Small intestine (tissue), 7 donors: ENCODE measurements at regions not wholly inside any gene's neighbourhood (a gene's known extent, or its start where the extent isn't known, plus 50 kb on each side); places are given as distances from the start of the nearest gene placed in this dataset.

Experiments used
- DNase-seq, 2 donors: peaks; one replicate each; pipeline versions ENCODE4 v3.0.0 to v3.0.0-alpha.2; 2013
- FAIRE-seq: peaks from 2 replicates; lab custom pipeline; 2012; peaks lifted over from hg19 to GRCh38; lab: Jason Lieb, UNC
- H3K27ac ChIP-seq, 3 donors: one replicate each; pipeline ENCODE4 v1.5.1; 2013; ENCODE audit warnings: low read length in 2 of 3, mild to moderate bottlenecking in 2 of 3, control low read depth in 1 of 3, inconsistent platforms in 1 of 3, low read depth in 1 of 3, moderate library complexity in 1 of 3
- H3K27me3 ChIP-seq, 3 donors: one replicate each; pipeline ENCODE4 v1.6.1; 2013; ENCODE audit warnings: low read length in 3 of 3, inconsistent platforms in 1 of 3; ENCODE audit not compliant: control insufficient read depth in 3 of 3, insufficient read depth in 3 of 3
- H3K36me3 ChIP-seq, 3 donors: one replicate each; pipeline ENCODE4 v1.6.1; 2013; ENCODE audit warnings: low read length in 3 of 3, inconsistent platforms in 1 of 3, low read depth in 1 of 3, mild to moderate bottlenecking in 1 of 3, moderate library complexity in 1 of 3; ENCODE audit not compliant: control insufficient read depth in 3 of 3, insufficient read depth in 2 of 3
- H3K4me1 ChIP-seq, 3 donors: one replicate each; pipeline ENCODE4 v1.6.1; 2013; ENCODE audit warnings: low read length in 2 of 3, inconsistent platforms in 1 of 3, low read depth in 1 of 3, mild to moderate bottlenecking in 1 of 3, moderate library complexity in 1 of 3; ENCODE audit not compliant: control insufficient read depth in 3 of 3, insufficient read depth in 2 of 3
- H3K4me3 ChIP-seq, 3 donors: one replicate each; pipeline ENCODE4 v1.5.1; 2013; ENCODE audit warnings: low read length in 3 of 3, control low read depth in 1 of 3, inconsistent platforms in 1 of 3, low read depth in 1 of 3, mild to moderate bottlenecking in 1 of 3, moderate library complexity in 1 of 3
- H3K9me3 ChIP-seq, 2 donors: one replicate each; pipeline ENCODE4 v1.6.1; 2013; ENCODE audit warnings: low read depth in 1 of 2, low read length in 1 of 2; ENCODE audit not compliant: control insufficient read depth in 2 of 2, insufficient read depth in 1 of 2
- WGBS, 3 donors: extraction: QIAGEN DNeasy Blood & Tissue Kit; methylation state at CpG; one replicate each; pipeline ENCODE4 v1.1.7; 2013; 5-methylcytosine and 5-hydroxymethylcytosine counted together
- donor health status: healthy with polysubstance abuse.
- donor health status: control.
- donor health status: control.
- donor health status: Bipolar disorder and iron deficiency.
- donor health status: healthy.

DNA sequence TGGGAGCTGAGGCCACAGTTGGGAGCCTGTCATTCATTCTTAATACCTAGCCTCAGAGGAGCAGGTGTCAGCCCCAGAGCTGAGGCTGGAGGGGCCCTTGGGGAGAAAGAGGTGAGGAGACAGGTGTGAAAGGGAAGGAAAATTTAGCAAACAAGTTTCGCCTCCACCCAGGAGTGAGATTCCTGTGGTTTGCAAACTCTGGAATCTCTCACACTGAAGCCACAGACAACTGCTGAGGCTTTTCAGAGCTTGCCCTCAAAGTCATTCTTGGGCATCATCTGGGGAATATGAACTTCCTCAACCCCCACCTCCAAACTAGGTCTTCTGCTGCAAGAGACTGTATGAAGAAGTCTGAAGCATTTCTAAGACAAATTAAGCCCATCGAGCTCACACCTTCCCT lies 589.5 kb upstream of the TBX3 start:
- Histone ChIP-seq H3K4me3 (no peak overlapping the region), H3K4me1 (no peaks in the 10 kb centered on the region), H3K27me3 (no peaks in the 10 kb centered on the region), H3K27ac (no peak overlapping the region), H3K9me3 (no peaks in the 10 kb centered on the region), H3K36me3 (no peaks in the 10 kb centered on the region)
- FAIRE-seq (no peak), DNase-seq (no peak)
- WGBS, 3 donors = 89 to 92% (median 90%) methylated on average over 2 of the region's 2 CpGs

DNA sequence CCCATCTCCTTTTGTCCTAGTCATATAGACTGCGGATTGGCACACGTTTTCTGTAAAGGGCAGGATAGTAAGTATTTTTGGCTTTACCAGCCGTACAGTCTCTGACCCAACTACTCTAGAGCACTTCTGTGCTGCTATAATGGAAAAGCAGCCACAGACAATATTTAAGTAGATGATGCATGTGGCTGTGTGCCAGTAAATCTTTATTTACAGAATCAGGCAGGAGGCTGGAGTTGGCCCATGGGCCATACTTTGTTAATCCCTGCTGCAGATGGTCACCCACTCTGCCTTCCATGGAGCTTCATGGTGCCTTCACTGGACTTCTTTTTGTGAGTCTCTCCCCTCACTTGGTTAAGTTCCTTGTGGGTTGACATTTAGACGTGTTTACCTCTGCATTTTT lies 584.5 kb upstream of the TBX3 start:
- DNase-seq (no peak), FAIRE-seq (no peak)
- 84 to 91% (median 91%) methylated on average over 4 of the region's 4 CpGs for WGBS, 3 donors
- Histone ChIP-seq H3K9me3 (no peaks in the 10 kb centered on the region), H3K4me1 (no peaks in the 10 kb centered on the region), H3K27ac (no peak overlapping the region), H3K27me3 (no peaks in the 10 kb centered on the region), H3K36me3 (no peaks in the 10 kb centered on the region), H3K4me3 (no peak overlapping the region)

DNA sequence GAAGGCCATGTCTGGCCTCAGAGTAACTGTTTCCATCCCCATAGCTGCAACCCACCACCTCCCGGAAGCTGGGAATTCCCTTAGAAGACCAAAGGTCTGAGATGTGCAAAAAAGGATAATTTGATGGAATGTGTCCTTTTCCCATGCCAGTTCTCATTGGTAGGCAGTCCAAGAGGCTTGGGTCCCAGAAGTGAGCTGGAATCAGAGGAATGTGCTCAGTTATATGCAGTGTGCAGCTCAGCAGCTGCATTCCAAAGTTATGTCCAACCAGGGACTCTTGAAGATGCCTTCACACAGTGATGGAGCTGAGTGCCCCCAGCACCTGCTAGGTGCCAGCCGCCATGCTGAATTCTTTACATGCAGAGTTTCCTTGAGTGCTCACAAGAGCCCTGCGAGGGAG lies 583.9 kb upstream of the TBX3 start:
- Histone ChIP-seq H3K36me3 (no peaks in the 10 kb centered on the region), H3K4me3 (no peak overlapping the region), H3K27ac (no peak overlapping the region), H3K27me3 (no peaks in the 10 kb centered on the region), H3K9me3 (no peaks in the 10 kb centered on the region), H3K4me1 (peaks cover 0 to under 1% (median 0%) of the 10 kb centered on the region in 3 donors)
- DNase-seq (no peak), FAIRE-seq (no peak)
- 90 to 94% (median 93%) methylated on average over 3 of the region's 3 CpGs for WGBS, 3 donors

DNA sequence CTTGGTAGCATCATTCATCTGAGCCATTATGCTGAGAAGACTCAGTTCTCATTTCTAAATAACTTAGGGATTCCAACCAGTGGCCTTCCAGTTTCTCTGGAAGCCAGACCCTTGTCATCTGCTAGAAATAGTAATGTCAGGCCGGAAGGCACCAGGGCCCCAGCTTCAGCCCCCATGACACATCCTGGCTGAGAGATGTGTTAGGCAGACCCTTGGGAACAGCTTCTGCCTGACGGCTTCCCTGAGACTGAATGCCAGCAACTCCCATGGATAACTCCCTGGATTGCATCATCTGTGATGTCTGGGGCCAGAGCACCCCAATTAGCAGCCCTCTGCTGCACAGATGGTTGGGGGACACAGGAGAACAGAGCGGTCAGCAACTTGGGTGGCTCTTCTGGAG lies 583.5 kb upstream of the TBX3 start:
- Histone ChIP-seq H3K4me1 (peaks cover 0 to 3% (median 0%) of the 10 kb centered on the region in 3 donors), H3K9me3 (no peaks in the 10 kb centered on the region), H3K36me3 (no peaks in the 10 kb centered on the region), H3K4me3 (no peak overlapping the region), H3K27ac (no peak overlapping the region), H3K27me3 (no peaks in the 10 kb centered on the region)
- no peak for DNase-seq
- no peak for FAIRE-seq
- 77 to 88% (median 82%) methylated on average over 3 of the region's 3 CpGs for WGBS, 3 donors

DNA sequence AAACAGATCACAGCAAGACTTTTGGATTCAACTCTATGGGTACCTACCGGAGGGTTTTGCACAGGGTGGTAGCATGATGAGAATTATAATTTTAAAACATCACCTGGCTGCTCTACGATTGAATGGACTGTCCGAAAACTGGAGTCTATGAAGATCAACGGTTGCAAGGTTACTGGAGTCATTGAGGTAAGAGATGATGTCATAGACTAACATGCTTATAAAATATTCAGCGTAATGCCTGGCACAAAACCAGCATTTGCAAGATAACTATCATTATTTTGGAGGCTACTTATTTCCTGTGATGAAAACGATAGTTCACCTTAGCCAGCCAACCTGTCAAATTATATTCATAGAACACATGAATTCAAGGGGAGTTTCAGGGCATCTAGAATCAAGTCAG lies 580.6 kb upstream of the TBX3 start:
- no peak overlapping the region for H3K4me3 ChIP-seq
- no peaks in the 10 kb centered on the region for H3K9me3 ChIP-seq
- 86 to 88% (median 87%) methylated on average over 6 of the region's 6 CpGs for WGBS, 3 donors
- no peaks in the 10 kb centered on the region for H3K27me3 ChIP-seq
- H3K4me1 ChIP-seq = peaks cover 2 to 30% (median 6%) of the 10 kb centered on the region in 3 donors
- no peaks in the 10 kb centered on the region for H3K36me3 ChIP-seq
- FAIRE-seq (no peak), DNase-seq (no peak)
- no peak overlapping the region for H3K27ac ChIP-seq

DNA sequence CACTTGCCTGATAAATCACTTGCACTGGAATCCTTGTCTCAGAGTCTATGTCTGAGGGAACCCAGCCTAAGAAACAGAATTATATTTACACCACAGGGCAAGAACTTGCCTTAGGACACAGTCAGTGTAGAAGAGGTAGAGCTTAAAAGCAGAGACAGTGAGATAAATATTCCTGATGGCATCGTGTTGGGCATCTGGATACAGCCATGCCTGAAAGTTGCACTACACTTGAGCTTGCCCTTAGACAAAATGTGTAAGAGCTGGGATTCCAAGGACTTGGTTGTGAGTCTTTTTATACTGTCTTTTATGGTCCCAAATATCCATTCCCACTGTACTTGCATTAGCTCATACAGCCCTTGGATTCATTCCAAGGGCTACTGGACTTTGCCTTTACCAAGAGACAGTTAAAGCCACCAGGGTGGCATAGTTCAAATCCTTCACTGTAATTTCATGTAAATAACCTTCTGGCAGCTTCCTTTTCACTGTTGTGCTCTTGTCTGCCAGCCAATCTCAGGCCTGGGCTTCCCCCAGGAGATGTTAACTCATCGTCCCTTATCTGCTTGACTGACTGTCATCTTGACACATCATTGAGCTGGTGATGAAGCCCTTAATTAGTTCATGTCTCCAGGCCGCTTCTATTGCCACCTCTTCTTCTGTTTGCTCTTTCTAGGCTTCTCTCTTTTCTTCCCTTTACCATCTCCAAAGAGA lies 577.9 kb upstream of the TBX3 start:
- Histone ChIP-seq H3K36me3 (no peaks in the 10 kb centered on the region), H3K9me3 (no peaks in the 10 kb centered on the region), H3K27me3 (no peaks in the 10 kb centered on the region), H3K27ac (peak overlapping the region in 1 of 3 donors; percentile 58), H3K4me1 (peaks cover 2 to 40% (median 12%) of the 10 kb centered on the region in 3 donors), H3K4me3 (no peak overlapping the region)
- WGBS, 3 donors = 16 to 46% (median 24%) methylated on average over 3 of the region's 3 CpGs
- peak; percentile 96 to 97 for DNase-seq
- FAIRE-seq = no peak

DNA sequence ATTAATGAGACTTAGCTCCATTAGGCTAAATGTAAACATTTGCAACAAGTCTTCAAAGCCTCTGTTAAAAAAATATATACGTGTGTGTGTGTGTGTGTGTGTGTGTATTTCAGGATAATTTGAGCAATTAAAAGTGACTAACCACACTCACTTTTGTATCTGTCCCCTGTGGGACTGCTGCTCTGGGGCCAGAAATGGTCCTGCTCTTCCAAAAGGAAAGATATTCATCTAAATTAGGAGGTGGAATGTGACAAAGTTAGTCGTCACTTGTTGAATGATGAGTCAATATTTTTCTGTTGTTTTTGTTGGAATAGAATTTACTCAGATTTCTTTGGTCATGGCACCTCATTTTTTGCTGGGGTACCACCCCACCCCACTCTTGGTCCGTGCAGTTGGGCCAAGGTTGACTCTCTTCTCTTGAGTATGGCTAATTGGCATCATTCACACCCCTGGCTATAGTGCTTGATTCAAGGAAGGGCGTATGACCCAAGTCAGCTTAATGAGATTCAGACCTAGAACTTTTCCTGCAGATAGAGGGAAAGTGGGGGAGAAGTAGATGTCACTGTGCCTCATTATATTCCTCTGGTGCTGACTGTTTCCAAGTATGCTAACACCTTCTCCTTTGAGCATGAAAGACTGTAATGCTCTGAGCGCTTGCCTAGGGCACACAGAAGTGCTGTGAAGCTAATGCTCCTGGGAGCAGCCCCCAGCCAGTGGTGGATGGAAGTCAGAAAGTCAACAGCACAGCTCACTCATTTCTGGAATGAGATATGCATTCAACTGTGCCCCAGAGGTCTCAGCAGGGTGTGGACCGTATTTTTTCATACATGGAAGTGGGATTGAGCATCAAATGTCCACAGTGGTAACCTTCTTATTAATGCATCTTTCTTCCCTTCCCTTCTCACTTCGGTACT lies 577.0 kb upstream of the TBX3 start:
- H3K27ac ChIP-seq = peak overlapping the region in 1 of 3 donors; percentile 35
- FAIRE-seq = no peak

DNA sequence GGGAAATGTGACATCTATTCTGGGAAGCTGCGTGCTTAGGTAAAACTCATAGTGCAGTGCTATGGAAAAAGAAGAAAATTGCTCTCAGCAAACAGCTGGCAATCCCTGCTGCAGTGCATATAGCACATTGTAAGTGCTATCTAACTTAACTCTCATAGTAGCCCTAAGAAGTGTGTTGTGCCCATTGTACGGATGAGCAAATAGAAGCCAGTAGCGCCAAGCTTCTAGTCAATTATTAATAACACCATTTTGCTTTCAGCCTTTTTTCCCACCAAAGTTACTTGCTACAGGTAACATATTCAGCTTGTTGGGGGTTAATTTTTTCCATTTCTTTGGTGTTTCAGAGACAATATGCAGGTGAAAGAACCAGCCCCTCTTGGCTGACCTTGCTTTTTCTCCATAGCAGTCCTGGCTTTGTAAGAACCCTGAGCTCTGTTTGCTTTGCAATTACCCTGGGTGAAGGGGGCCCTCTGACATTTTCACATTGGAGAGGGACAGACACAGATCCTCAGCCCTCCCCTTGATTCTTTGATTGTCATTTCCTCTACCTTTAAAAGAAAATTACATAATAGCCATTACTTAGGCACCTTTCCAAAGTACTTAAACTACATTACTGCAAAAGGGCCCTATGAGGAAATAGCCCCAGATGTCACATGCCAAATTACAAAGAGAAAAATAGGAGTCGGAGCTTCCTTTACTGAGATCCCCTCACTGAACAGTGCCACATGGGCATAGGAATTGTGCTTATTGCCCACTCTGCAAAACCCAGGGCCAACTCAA lies 576.2 kb upstream of the TBX3 start:
- peak; percentile 47 to 57 for DNase-seq
- Histone ChIP-seq H3K27ac (peak overlapping the region in 1 of 3 donors; percentile 16), H3K27me3 (no peaks in the 10 kb centered on the region), H3K4me3 (no peak overlapping the region), H3K9me3 (no peaks in the 10 kb centered on the region), H3K36me3 (no peaks in the 10 kb centered on the region), H3K4me1 (peaks cover 2 to 40% (median 12%) of the 10 kb centered on the region in 3 donors)
- FAIRE-seq = no peak
- 77 to 81% (median 80%) methylated on average over 4 of the region's 4 CpGs for WGBS, 3 donors

More for the DNA sequence above, 577.0 kb upstream of the TBX3 start:
- H3K4me1 ChIP-seq = peaks cover 2 to 40% (median 12%) of the 10 kb centered on the region in 3 donors
- no peak overlapping the region for H3K4me3 ChIP-seq
- H3K36me3 ChIP-seq = no peaks in the 10 kb centered on the region
- H3K9me3 ChIP-seq = no peaks in the 10 kb centered on the region
- 37 to 56% (median 40%) methylated on average over 7 of the region's 7 CpGs for WGBS, 3 donors
- no peaks in the 10 kb centered on the region for H3K27me3 ChIP-seq
- DNase-seq = peak; percentile 1 to 10
